OCI-LY7 (cell line): ENCODE measurements at regions not wholly inside any gene's neighbourhood (a gene's known extent, or its start where the extent isn't known, plus 50 kb on each side); places are given as distances from the start of the nearest gene placed in this dataset.

Experiments
- BruUV-seq: library from RNA; stranded (reverse); fragments of 400-500 nt; replicated peaks from 2 replicates; lab custom pipeline; 2021; lab: Mats Ljungman, UMichigan
- CTCF ChIA-PET: fragments of 300-600 bp; sonication (Branson Sonifier 250); formaldehyde crosslinking; loops from one replicate; lab custom pipeline; 2022; ENCODE audit warnings: antibody characterized with exemption; ENCODE audit not compliant: unreplicated experiment; lab: Charles Lee
- POLR2A ChIA-PET: fragments of 300-600 bp; sonication (Branson Sonifier 250); formaldehyde crosslinking; loops from one replicate; lab custom pipeline; 2022; ENCODE audit warnings: antibody characterized with exemption; lab: Charles Lee
- DNase-seq: peaks from one replicate; pipeline ENCODE4 v3.0.0-alpha.2; 2015; ENCODE audit warnings: low spot score
- H2AFZ ChIP-seq: fragments of 200-600 bp; sonication (generic), shearing (Covaris generic); 2 replicates; pipeline ENCODE4 v1.6.1; 2014; ENCODE audit warnings: mild to moderate bottlenecking, antibody characterized with exemption, low read length, moderate library complexity
- H3K27ac ChIP-seq: fragments of 200-600 bp; sonication (generic); 2 replicates; pipeline ENCODE4 v1.5.1; 2014; ENCODE audit warnings: mixed run types, low read depth, mild to moderate bottlenecking, moderate library complexity, low read length, inconsistent platforms; ENCODE audit not compliant: poor library complexity, severe bottlenecking
- H3K36me3 ChIP-seq: fragments of 200-600 bp; sonication (generic); 2 replicates; pipeline ENCODE4 v1.6.1; 2014; ENCODE audit warnings: mild to moderate bottlenecking, antibody characterized with exemption, low read length, moderate library complexity, mixed read lengths; ENCODE audit not compliant: insufficient read depth
- H3K4me1 ChIP-seq: fragments of 200-600 bp; sonication (generic); 2 replicates; pipeline ENCODE4 v1.5.1; 2014; ENCODE audit warnings: mild to moderate bottlenecking, low read length; ENCODE audit not compliant: insufficient read depth, poor library complexity, severe bottlenecking
- H3K4me2 ChIP-seq: fragments of 200-600 bp; sonication (generic); 2 replicates; pipeline ENCODE4 v1.6.1; 2014; ENCODE audit warnings: mild to moderate bottlenecking, low read length
- H3K4me3 ChIP-seq: fragments of 200-600 bp; sonication (generic); 2 replicates; pipeline ENCODE4 v1.5.1; 2014; ENCODE audit warnings: mild to moderate bottlenecking, low read depth, low read length; ENCODE audit not compliant: poor library complexity, severe bottlenecking
- H3K79me2 ChIP-seq: fragments of 200-600 bp; sonication (generic); 2 replicates; pipeline ENCODE4 v1.6.1; 2016; ENCODE audit warnings: low read depth, mild to moderate bottlenecking, low read length, moderate library complexity, mixed read lengths; ENCODE audit not compliant: insufficient read depth
- H3K9me2 ChIP-seq: fragments of 200-600 bp; sonication (generic); 2 replicates; pipeline ENCODE4 v1.6.1; 2016; ENCODE audit warnings: mild to moderate bottlenecking, low read length, mixed read lengths; ENCODE audit not compliant: insufficient read depth
- H3K9me3 ChIP-seq: fragments of 200-600 bp; sonication (generic); 2 replicates; pipeline ENCODE4 v1.6.1; 2014; ENCODE audit warnings: mild to moderate bottlenecking, mixed run types, low read length, mixed read lengths
- H4K20me1 ChIP-seq: fragments of 200-600 bp; sonication (generic); 2 replicates; pipeline ENCODE4 v1.6.1; 2014; ENCODE audit warnings: mild to moderate bottlenecking, antibody characterized with exemption, low read length, moderate library complexity, mixed read lengths; ENCODE audit not compliant: insufficient read depth
- CTCF ChIP-seq: fragments of 200-600 bp; sonication (generic); conservative IDR thresholded peaks from 2 replicates; pipeline ENCODE4 v1.5.1; 2014; ENCODE audit warnings: mild to moderate bottlenecking, antibody characterized with exemption, low read length, moderate library complexity, mixed read lengths
- EZH2phosphoT487 ChIP-seq: fragments of 200-600 bp; sonication (generic); IDR thresholded peaks from 2 replicates; pipeline ENCODE4 v1.6.1; 2018; ENCODE audit warnings: low read depth, borderline replicate concordance, mild to moderate bottlenecking, mixed run types, antibody characterized with exemption, low read length, moderate library complexity, mixed read lengths
- intact Hi-C: fragments of 100-400 bp; cut with micrococcal nuclease; formaldehyde crosslinking; loops from one replicate; pipeline ENCODE4 v1.10.0; 2022; ENCODE audit not compliant: unreplicated experiment

- no peak overlapping the region for H3K4me2 ChIP-seq
- no TSS peak for BruUV-seq
- H3K79me2 ChIP-seq: no peaks in the 10 kb centered on the region
- CTCF ChIA-PET: no interaction called here
- H4K20me1 ChIP-seq: no peaks in the 10 kb centered on the region
- no peak overlapping the region for H3K4me3 ChIP-seq
- no peak for TF ChIP-seq EZH2phosphoT487
- TF ChIP-seq CTCF: no peak
- H3K9me3 ChIP-seq: no peaks in the 10 kb centered on the region
- DNase-seq: no peak
- intact Hi-C loops: no loop called here
- peaks cover 3% of the 10 kb centered on the region for H3K4me1 ChIP-seq
- no peaks in the 10 kb centered on the region for H3K9me2 ChIP-seq
- POLR2A ChIA-PET: no interaction called here
- no peaks in the 10 kb centered on the region for H3K36me3 ChIP-seq
- no peak overlapping the region for H2AFZ ChIP-seq
- H3K27ac ChIP-seq: no peak overlapping the region
These were observed 186.7 kb upstream of the KLF6 start for GRCh38 chr10:3971713-3972112.

GRCh38 chr10:3969876-3970666, 185.1 kb upstream of the KLF6 start:
- H4K20me1 ChIP-seq: no peaks in the 10 kb centered on the region
- H3K4me3 ChIP-seq: no peak overlapping the region
- H2AFZ ChIP-seq: no peak overlapping the region
- no peaks in the 10 kb centered on the region for H3K9me2 ChIP-seq
- ChIA-PET POLR2A (interaction anchor here (0.6 to 1.3 kb wide), 4 partner anchors 9 to 621 kb away, joined by 3 to 4 read pairs (median 3); no protein-coding TSS in a partner anchor), CTCF (no interaction called here)
- H3K27ac ChIP-seq: no peak overlapping the region
- no peak for DNase-seq
- no peaks in the 10 kb centered on the region for H3K36me3 ChIP-seq
- H3K4me2 ChIP-seq: no peak overlapping the region
- intact Hi-C loops: no loop called here
- no peaks in the 10 kb centered on the region for H3K79me2 ChIP-seq
- no peaks in the 10 kb centered on the region for H3K9me3 ChIP-seq
- no TSS peak for BruUV-seq
- TF ChIP-seq CTCF (no peak), EZH2phosphoT487 (no peak)
- H3K4me1 ChIP-seq: no peaks in the 10 kb centered on the region

- no peak for TF ChIP-seq CTCF
- no peak for TF ChIP-seq EZH2phosphoT487
- BruUV-seq: no TSS peak
- ChIA-PET POLR2A (interaction anchor here (1.3 kb wide), 1 partner anchor 8 kb away, joined by 3 read pairs; no protein-coding TSS in a partner anchor), CTCF (no interaction called here)
- intact Hi-C loops: no loop called here
- DNase-seq: no peak
- Histone ChIP-seq H4K20me1 (no peaks in the 10 kb centered on the region), H3K9me2 (no peaks in the 10 kb centered on the region), H3K4me3 (no peak overlapping the region), H3K9me3 (no peaks in the 10 kb centered on the region), H3K36me3 (no peaks in the 10 kb centered on the region), H3K79me2 (no peaks in the 10 kb centered on the region), H2AFZ (no peak overlapping the region), H3K27ac (no peak overlapping the region), H3K4me1 (no peaks in the 10 kb centered on the region), H3K4me2 (no peak overlapping the region)
These were observed 183.7 kb upstream of the KLF6 start for GRCh38 chr10:3968727-3969126.
